HG03575 (cell line): ENCODE measurements at regions not wholly inside any gene's neighbourhood (a gene's known extent, or its start where the extent isn't known, plus 50 kb on each side); places are given as distances from the start of the nearest gene placed in this dataset.

Source experiments
- ATAC-seq: cut with Tn5 transposase; IDR thresholded peaks from one replicate; pipeline ENCODE4 v1.9.1; 2021; ENCODE audit not compliant: unreplicated experiment, insufficient number of reproducible peaks, low FRiP score; ENCODE audit errors: extremely low read depth

DNA sequence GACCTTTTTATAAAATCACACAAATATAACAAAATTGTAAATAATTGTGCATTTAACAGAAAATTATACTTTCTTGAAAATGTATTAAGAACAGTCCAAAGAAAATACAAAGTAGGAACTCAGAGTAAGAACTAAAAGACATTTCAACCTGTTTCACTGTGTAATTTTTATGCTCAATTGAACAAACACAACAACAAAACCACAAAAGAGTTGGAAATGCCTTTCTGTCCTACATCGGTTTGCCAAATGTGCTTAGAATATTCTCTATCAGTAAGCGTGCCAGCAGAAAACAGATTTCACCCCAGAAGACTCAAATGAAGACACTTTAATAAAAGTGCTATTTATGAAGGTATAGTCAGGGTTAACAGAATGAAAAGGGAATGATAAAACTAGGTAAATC, 592.1 kb downstream of the PRELID2 start:
- no peak for ATAC-seq

GRCh38 chr5:145242551-145242950, 592.6 kb downstream of the PRELID2 start:
- no peak for ATAC-seq

GRCh38 chr5:145237843-145238242, 597.3 kb downstream of the PRELID2 start:
- ATAC-seq = no peak

- no peak for ATAC-seq
Observed at GRCh38 chr5:145236983-145237382, 598.2 kb downstream of the PRELID2 start.

- no peak for ATAC-seq
Observed at GRCh38 chr5:145236127-145236526, 599.0 kb downstream of the PRELID2 start.

DNA sequence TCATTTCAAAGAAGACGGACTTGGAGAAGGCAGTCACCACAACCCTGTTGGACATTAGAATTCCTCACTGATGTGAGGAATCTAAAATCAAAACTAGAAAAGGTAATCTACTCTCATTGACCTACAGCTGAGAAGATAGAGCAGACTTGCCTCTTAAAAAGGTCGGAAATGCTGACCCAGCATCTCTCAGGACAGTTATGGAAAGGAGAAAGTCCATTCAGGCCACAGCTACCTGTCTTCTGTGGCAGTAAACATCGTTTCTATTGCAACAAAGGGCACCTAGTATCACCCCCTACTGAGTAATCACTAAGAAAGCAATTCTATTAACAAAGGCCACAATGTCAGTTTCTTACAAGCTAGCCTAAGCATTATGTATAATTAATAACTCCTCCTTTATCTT, 601.7 kb downstream of the PRELID2 start:
- ATAC-seq = no peak

DNA sequence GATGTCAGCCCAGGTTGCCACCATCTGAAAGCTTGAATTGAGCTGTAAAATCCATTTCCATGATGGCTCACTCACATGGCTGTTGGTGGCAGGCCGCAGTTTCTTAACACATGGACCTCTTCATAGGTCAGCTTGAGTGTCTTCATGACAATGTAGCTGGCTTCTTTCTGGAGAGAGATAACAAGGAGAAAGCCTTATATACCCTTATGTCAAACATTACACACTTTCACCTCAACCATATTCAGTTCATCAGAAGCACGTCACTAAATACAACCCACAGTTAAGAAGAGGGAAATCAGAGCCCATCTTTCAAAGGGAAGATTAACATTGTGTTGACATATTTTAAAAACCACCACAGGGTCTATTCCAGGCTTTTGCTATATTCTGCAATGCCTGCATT, 604.4 kb downstream of the PRELID2 start:
- no peak for ATAC-seq

GRCh38 chr5:145228564-145228963, 606.6 kb downstream of the PRELID2 start:
- no peak for ATAC-seq

GRCh38 chr5:145227881-145228280, 607.3 kb downstream of the PRELID2 start:
- ATAC-seq = no peak

DNA sequence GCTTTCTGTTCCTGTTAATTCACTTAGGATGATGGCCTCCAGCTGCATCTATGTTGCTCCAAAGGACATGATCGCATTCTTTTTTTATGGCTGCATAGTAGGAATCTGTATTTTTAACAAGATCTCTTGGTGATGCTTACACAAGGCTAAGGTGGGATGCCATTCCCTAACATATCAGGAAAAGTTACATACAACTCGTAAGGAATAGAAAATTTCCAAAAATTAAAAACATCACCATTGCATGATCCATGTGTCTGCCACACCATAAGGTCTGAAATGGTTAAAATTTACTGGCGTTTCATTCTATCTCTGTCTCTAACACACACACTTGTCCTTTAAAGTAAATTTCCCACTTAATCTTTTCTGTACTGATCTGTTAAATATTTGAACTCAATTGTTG, 608.4 kb downstream of the PRELID2 start:
- ATAC-seq = no peak

GRCh38 chr5:145225529-145225928, 609.6 kb downstream of the PRELID2 start:
- no peak for ATAC-seq

- no peak for ATAC-seq
Observed at GRCh38 chr5:145223582-145223981, 611.6 kb downstream of the PRELID2 start.

DNA sequence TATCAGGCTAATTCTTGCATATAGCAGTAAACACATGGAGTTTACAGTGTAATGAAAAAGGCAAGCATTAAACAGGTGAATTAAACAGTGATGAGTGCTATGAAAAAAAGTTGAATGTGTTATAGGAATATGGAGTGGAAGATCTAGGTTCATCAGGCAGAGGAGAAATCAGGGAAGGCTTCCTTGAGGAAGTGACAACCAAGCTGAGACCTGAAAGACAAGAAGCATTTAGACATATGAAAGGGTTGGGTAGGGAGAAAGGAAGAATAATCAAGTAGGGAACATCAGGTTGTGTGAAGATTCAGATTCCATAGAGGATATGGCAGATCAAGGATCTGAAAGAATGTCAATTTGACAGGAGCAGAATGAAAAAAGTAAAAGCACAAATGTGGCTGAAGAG, 612.5 kb downstream of the PRELID2 start:
- no peak for ATAC-seq

DNA sequence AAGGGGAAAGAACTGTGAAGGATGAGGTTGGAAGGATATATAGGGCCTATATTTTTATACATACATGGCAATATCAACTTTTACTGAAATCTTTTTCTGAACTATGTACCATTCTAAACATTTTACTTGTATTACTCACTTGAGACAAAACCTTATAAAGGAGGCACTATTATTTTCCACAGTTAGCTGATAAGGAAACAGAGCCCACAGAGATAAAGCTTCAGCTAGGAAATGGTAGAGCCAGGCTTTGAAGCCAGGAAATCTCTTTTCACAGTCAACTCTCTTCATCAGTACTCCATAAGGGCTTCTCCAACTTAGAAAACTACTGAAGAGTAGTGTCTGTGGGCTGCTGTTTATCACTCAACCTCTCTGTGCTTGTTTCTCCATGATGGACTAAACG, 613.7 kb downstream of the PRELID2 start:
- ATAC-seq = no peak

- no peak for ATAC-seq
Observed at GRCh38 chr5:145220481-145220880, 614.7 kb downstream of the PRELID2 start.

GRCh38 chr5:145218982-145219381, 616.2 kb downstream of the PRELID2 start:
- ATAC-seq = no peak

DNA sequence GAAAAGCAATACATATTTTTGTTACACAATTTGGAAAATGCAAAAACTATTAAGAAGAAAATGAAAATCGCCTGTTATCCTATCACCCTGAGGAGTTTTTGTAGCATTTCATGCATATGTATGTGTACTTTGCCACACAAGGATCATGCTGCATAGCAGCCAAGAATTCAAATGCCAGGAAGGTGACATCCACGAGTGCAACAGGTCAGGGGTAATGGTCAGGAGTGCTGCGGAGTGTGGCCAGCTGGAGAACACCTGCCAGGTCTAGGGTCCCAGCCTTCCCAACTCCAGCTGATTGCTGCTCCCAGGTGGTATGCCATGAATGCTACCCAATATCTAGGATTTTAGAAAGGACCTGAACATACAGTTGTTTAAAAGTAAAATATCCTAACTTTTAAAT, 617.1 kb downstream of the PRELID2 start:
- no peak for ATAC-seq

DNA sequence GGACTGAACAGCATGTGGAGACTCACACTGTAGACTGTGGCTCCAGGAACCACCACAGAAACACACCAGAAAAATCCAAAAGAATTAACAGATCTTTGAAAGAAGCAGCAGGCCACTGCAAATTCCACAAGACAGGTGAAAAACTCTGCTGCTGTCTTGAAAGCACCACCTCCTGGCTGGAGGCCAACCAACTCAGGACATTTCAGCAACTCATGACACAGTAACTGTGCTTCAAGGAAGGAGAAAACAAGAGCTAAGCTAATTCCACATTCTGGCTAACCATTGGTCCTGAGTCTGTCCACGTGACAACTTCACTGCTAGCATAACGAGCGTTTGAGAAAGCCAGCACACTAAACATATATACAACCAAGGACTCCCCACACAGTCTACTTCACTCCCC, 625.1 kb downstream of the PRELID2 start:
- no peak for ATAC-seq

- no peak for ATAC-seq
Observed at GRCh38 chr5:145205546-145205945, 629.6 kb downstream of the PRELID2 start.

DNA sequence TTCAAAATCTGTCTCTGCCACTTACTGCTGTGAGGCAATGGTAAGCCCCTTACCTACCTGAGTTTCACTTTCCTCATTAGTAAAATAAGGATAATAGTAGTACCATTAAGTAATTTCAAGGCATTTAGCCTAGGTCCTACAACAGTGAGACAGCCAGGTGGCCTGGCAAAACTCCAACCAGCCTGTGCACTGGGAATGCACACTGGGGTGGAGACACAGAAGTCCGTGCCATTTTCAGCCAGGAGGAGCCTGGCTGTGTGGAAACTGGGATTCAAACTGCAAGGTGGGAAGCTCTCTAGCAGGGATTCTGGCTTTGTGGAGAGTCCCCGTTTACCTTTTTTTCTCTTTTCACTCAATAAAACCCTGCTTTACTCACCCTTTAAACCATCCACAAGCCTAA, 630.4 kb downstream of the PRELID2 start:
- ATAC-seq = no peak

DNA sequence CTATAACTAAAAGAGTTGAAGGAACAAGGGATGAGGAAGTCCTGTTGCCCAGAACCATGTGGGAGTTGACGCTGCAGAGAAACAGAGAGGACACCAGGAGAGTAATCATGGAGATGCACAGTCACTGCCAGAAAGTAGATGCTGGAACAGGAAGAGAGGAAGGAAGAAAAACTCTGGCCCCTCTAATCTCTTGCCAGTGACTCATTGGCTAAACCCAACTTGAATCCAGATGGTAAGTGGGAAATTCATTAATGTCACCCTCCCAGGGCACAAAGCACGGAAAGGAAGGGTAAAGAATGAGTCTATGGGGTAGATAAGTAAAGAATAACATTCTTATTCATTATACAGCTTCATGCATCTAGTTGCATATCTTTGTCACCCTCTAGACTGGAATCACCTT, 631.9 kb downstream of the PRELID2 start:
- no peak for ATAC-seq
